ENCODE measurements at regions not wholly inside any gene's neighbourhood (a gene's known extent, or its start where the extent isn't known, plus 50 kb on each side); places are given as distances from the start of the nearest gene placed in this dataset.

- no peak for DNase-seq (ENCODE audit: low read depth)
Measured at GRCh38 chr16:51035110-51035498, 116.0 kb downstream of the SALL1 start.

GRCh38 chr16:51034481-51035109, 116.5 kb downstream of the SALL1 start:
- DNase-seq (ENCODE audit: low read depth) = no peak

DNA sequence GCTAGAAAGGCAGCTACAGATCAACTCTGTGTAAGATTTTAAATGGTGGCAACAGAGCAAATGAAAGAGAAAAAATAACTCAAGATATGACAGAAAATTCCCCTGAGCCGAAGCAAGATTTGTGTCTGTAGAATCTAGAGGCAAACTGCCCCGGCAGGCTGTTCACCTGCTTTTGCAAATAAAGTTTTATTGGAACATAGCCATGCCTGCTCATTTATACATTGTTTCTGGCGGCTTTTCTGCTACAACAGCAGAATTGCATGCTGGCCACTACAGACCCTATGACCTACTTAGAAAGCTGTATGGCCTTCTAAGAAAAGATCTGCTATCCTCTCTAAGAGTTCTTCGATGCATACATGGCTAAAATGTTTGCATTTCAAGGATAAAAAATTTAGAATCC, 119.5 kb downstream of the SALL1 start:
- no peak for DNase-seq (ENCODE audit: low read depth)

GRCh38 chr16:51030516-51030915, 120.6 kb downstream of the SALL1 start:
- DNase-seq (ENCODE audit: low read depth) = no peak

DNA sequence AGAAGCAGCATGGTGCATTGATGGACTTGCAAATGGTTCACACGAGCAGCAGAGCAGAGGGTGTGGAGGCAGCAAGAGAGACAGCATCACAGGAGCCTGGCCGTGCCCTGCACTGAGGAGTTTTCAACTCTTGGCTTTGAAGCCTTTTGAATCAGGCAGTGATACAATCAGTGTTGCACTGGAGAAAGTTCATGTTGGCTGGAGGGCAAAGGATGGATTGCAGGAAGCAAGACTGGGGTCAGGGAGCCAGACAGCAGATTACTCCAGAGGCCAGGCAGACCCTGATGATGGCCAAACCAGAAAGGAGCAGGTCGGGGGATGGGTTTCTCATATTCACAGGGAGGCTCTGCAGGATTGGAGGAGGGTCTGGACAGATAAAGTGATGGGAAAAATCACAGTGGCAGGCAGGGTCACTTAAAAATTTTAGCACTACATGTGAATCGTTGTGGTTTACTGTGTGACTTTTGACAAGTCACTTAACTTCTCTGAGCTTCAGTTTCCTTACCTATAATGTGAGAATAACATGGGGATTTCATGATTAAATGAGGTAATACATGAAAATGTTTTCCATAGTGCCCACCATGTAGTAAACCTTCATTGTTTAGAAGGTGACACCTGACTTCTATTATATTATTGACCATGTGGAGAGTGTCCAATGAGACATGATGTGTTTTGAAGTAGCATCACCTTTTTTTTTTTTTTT, 125.3 kb downstream of the SALL1 start:
- no peak for DNase-seq (ENCODE audit: low read depth)

GRCh38 chr16:51024703-51025102, 126.4 kb downstream of the SALL1 start:
- no peak for DNase-seq (ENCODE audit: low read depth)

- no peak for DNase-seq (ENCODE audit: low read depth)
Measured at GRCh38 chr16:51022955-51023354, 128.1 kb downstream of the SALL1 start.

DNA sequence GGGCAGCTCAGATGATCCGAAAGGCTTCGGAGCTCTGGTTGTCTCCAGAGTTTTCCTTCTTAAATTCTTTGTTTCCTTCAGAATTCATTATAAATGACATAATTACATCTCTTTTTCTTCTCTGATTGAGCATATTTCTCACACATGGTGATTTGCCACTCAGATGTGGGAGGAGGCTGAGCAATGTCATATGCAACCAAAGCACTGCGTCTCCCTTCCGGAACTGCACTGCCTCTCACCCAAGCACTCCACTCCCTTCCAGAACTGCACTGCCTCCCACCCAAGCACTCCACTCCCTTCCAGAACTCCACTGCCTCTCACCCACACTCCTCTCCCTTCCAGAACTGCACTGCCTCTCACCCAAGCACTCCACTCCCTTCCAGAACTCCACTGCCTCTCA, 131.5 kb downstream of the SALL1 start:
- no peak for DNase-seq (ENCODE audit: low read depth)

- no peak for DNase-seq (ENCODE audit: low read depth)
Measured at GRCh38 chr16:51017969-51018368, 133.1 kb downstream of the SALL1 start.

DNA sequence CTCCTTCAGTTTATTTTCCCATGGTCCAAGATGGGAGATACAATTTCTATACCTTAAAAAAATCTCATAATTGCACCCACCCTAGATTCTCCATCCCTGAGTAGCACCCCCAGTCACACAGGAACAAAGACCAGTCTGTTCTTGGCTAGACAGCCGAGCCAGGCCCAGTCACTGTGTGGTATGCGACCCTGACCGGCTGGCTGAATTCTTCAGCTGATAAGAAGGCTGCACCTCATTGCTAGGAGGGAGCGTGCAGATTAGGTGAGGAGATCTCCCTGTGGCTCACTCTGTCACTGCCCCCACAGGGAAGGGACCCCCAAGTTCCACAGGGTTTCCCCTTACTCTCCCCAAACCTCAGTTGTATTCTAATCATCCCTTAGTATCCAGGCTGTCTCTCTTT, 138.7 kb downstream of the SALL1 start:
- DNase-seq (ENCODE audit: low read depth) = no peak

GRCh38 chr16:51010817-51011216, 140.3 kb downstream of the SALL1 start:
- no peak for DNase-seq (ENCODE audit: low read depth)

- DNase-seq (ENCODE audit: low read depth) = no peak
Measured at GRCh38 chr16:51009813-51010212, 141.3 kb downstream of the SALL1 start.

DNA sequence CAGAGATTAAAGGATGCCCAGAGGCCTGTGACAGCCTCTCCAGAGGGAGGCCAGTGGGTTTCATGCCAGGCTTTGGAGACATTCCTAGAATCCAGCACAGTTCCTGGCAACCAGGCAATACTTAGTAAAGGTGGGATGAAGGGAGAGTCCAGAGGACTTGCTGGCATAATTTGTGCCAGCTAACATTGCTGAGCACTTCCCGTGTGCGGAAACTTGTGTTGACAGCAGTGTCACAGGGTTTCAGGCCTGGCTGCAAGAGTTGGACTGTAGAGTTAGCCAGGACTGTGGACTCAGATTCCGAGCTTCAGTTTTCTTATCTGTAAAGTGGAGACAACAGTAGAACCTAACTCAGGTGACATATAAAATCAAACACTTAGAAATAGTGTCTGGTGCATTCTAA, 141.7 kb downstream of the SALL1 start:
- DNase-seq (ENCODE audit: low read depth) = no peak

DNA sequence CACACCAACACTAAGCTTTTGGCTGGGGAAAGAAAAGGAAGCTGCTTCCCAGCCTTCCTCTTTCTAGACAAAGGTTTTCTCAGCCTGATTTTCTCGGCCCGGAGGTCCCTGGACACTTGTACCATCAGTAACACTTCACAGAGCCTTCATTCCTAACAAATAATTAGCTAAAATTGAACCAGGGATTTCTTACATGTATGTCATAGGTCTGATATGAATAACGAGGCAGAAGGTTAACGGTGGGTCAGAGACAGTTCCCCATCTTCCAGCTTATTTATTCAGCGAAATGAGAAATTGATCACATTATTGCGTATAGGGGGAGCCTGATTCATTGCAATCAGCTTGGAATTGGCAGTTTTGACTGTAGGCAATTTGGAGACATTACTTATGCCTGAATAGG, 142.5 kb downstream of the SALL1 start:
- DNase-seq (ENCODE audit: low read depth) = no peak

- no peak for DNase-seq (ENCODE audit: low read depth)
Measured at GRCh38 chr16:51008037-51008436, 143.0 kb downstream of the SALL1 start.

GRCh38 chr16:51003850-51004566, 147.1 kb downstream of the SALL1 start:
- DNase-seq (ENCODE audit: low read depth) = no peak

DNA sequence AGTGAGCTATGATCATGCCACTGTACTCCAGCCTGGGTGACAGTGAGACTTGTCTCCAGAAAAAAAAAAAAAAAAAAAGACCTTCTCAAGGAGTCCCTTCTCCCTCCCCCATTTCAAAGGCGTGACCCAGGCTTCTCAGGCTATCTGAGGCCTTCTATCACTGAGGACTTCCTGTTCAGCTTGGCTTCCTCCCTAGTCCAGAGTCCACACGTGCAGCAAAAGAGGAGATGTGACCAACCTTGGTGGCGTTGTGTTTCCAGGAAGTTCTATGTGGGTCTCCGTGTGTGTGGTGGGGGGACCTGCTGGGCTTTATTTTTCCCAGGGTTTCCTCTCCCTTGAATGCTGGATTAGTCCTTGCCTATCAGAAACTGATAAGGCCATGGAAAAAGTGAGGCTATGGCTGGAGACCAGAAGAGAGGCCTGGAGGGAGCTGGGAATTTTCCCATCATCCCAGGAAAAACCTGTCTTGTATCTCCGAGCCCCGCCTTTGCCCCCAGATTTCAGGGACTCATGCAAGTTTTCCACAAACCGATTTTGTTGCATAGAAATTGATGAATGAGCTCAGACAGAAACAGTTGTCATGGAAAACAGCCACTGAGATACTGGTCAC, 148.1 kb downstream of the SALL1 start:
- DNase-seq (ENCODE audit: low read depth) = no peak

DNA sequence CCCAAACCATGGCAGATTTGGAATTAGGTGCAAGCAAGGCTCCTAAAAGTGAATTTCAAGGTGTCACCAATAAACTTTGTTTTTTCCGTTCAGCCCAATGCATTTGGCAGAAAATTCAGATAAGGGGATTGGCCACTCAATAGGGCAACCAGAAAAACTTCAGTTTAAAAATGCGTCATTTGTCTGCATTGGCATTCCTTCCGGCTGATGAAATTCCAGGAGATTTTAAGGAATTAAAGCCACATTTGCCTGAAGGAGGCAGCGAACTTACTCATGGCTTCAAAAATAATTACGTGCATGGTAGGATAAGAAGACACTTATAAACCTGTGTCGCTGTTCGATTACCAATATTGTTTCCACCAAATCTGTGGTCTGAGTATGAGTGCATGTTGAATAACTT, 151.9 kb downstream of the SALL1 start:
- DNase-seq (ENCODE audit: low read depth) = no peak

GRCh38 chr16:50998411-50998810, 152.7 kb downstream of the SALL1 start:
- DNase-seq (ENCODE audit: low read depth) = no peak

DNA sequence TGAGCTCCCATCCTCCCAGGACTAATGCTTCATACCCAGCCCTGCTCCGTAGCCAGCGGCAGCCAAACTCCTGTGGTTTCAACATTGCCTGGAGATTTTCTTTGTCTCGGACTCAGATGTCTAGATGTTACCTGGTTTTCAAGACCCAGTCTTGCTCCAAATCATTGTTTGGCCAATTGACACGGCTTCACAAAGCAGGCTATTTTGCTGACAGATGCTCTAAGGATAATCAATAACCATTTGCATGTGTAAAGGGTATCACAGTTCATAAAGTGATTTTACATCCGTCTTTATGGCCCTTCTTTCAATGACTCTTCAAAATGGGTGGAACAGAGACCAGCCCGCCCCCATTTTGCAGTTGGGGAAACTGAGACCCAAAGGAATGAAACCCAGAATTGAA, 153.4 kb downstream of the SALL1 start:
- no peak for DNase-seq (ENCODE audit: low read depth)

DNA sequence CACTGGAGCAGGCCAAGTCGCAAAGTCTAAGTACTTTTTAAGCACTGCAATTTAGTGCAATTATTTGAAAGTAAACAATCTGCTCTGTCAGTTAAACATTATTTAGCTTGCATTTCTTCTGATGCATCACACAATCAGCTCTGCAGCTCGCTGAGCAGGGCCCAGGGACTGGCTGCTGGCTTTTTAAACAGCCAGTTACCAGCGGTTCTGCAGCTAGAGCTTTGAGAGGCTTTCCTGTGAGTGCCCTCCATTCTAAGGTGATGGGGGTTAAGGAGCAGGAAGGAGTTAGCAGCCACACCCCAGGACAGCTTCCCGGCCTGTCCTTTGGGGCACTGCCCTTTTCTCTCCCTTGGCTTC, 154.3 kb downstream of the SALL1 start:
- DNase-seq (ENCODE audit: low read depth) = no peak

GRCh38 chr16:50996166-50996829, 154.8 kb downstream of the SALL1 start:
- no peak for DNase-seq (ENCODE audit: low read depth)

GRCh38 chr16:50994995-50995394, 156.1 kb downstream of the SALL1 start:
- no peak for DNase-seq (ENCODE audit: low read depth)
